Stomach (tissue), 8 donors: ENCODE measurements at regions not wholly inside any gene's neighbourhood (a gene's known extent, or its start where the extent isn't known, plus 50 kb on each side); places are given as distances from the start of the nearest gene placed in this dataset.

Experiments
- DNase-seq, 2 donors: peaks; one replicate each; pipeline versions ENCODE4 v3.0.0 to v3.0.0-alpha.2; 2013 to 2019
- H3K27ac ChIP-seq, 5 donors: fragments of 200-600 bp in 4 of 5; sonication (generic) in 4 of 5; one replicate each; pipeline ENCODE4 v1.5.1; 2013 to 2019; ENCODE audit warnings: mild to moderate bottlenecking in 1 of 5, moderate library complexity in 1 of 5
- H3K27me3 ChIP-seq, 3 donors: fragments of 200-600 bp; sonication (generic); one replicate each; pipeline ENCODE4 v1.5.1; 2017 to 2019; ENCODE audit warnings: mixed run types in 1 of 3
- H3K36me3 ChIP-seq, 4 donors: fragments of 200-600 bp; sonication (generic); 1 replicate in 3 of 4; 2 replicates in 1 of 4; pipeline ENCODE4 v1.5.1; 2016 to 2019
- H3K4me1 ChIP-seq, 4 donors: fragments of 200-600 bp; sonication (generic); one replicate each; pipeline ENCODE4 v1.5.1; 2016 to 2019
- H3K4me3 ChIP-seq, 4 donors: fragments of 200-600 bp; sonication (generic) in 3 of 4; one replicate each; pipeline ENCODE4 v1.5.1; 2016 to 2019; ENCODE audit warnings: mild to moderate bottlenecking in 1 of 4
- H3K9me3 ChIP-seq, 4 donors: fragments of 200-600 bp; sonication (generic); one replicate each; pipeline ENCODE4 v1.5.1; 2016 to 2019
- EP300 ChIP-seq: sonication (generic); formaldehyde crosslinking; IDR thresholded peaks from one replicate; pipeline ENCODE4 v1.6.1; 2017; ENCODE audit warnings: antibody characterized with exemption
- POLR2A ChIP-seq, 4 donors: fragments of 450-650 bp; IDR thresholded peaks; one replicate each; pipeline ENCODE4 v1.6.1; 2016; ENCODE audit warnings: antibody characterized with exemption in 4 of 4, control low read depth in 2 of 4, mild to moderate bottlenecking in 1 of 4, moderate library complexity in 1 of 4
- POLR2AphosphoS5 ChIP-seq, 3 donors: sonication (generic); formaldehyde crosslinking; IDR thresholded peaks; one replicate each; pipeline ENCODE4 v1.6.1; 2016; ENCODE audit warnings: antibody characterized with exemption in 3 of 3
- WGBS, 5 donors: extraction: QIAGEN DNeasy Blood & Tissue Kit in 3 of 5; methylation state at CpG; one replicate each; pipeline versions ENCODE4 v1.1.5 to v1.1.7; 2013 to 2018; 5-methylcytosine and 5-hydroxymethylcytosine counted together
- intact Hi-C: fragments of 100-400 bp; cut with DNase I; formaldehyde crosslinking; loops from one replicate; pipeline ENCODE4 v1.15.1; 2023; ENCODE audit warnings: low total_unique reads
- TF ChIP-seq, protein P1 (sequence below), 7 experiments: fragments of 450-650 bp in 4 of 7; fragments of 200-600 bp in 3 of 7; sonication (generic) in 3 of 7; IDR thresholded peaks; one replicate each; pipeline ENCODE4 v1.5.1; 2016 to 2019; ENCODE audit warnings: antibody characterized with exemption in 7 of 7, control low read depth in 2 of 7, mild to moderate bottlenecking in 1 of 7
- donor health status: healthy with polysubstance abuse.
- donor health status: Bipolar disorder and iron deficiency.
- donor health status: healthy.

GRCh38 chr18:74006143-74006542 is 141.5 kb downstream of the FBXO15 start:
- intact Hi-C loops, result no loop called here
- Histone ChIP-seq H3K27me3 (no peaks in the 10 kb centered on the region), H3K27ac (no peak overlapping the region), H3K4me1 (no peaks in the 10 kb centered on the region), H3K9me3 (peaks cover 0 to 2% (median 0%) of the 10 kb centered on the region in 4 donors), H3K36me3 (no peaks in the 10 kb centered on the region), H3K4me3 (no peak overlapping the region)
- WGBS, 5 donors, result 82 to 92% (median 89%) methylated on average over 8 of the region's 8 CpGs
- TF ChIP-seq EP300 (no peak), POLR2AphosphoS5 (IDR thresholded peaks at IDR 0.05) (no peak), POLR2A (IDR thresholded peaks at IDR 0.05) (no peak)
- TF ChIP-seq, protein P1, sequence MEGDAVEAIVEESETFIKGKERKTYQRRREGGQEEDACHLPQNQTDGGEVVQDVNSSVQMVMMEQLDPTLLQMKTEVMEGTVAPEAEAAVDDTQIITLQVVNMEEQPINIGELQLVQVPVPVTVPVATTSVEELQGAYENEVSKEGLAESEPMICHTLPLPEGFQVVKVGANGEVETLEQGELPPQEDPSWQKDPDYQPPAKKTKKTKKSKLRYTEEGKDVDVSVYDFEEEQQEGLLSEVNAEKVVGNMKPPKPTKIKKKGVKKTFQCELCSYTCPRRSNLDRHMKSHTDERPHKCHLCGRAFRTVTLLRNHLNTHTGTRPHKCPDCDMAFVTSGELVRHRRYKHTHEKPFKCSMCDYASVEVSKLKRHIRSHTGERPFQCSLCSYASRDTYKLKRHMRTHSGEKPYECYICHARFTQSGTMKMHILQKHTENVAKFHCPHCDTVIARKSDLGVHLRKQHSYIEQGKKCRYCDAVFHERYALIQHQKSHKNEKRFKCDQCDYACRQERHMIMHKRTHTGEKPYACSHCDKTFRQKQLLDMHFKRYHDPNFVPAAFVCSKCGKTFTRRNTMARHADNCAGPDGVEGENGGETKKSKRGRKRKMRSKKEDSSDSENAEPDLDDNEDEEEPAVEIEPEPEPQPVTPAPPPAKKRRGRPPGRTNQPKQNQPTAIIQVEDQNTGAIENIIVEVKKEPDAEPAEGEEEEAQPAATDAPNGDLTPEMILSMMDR (IDR thresholded peaks at IDR 0.05), result no peak
- DNase-seq, result no peak

DNA sequence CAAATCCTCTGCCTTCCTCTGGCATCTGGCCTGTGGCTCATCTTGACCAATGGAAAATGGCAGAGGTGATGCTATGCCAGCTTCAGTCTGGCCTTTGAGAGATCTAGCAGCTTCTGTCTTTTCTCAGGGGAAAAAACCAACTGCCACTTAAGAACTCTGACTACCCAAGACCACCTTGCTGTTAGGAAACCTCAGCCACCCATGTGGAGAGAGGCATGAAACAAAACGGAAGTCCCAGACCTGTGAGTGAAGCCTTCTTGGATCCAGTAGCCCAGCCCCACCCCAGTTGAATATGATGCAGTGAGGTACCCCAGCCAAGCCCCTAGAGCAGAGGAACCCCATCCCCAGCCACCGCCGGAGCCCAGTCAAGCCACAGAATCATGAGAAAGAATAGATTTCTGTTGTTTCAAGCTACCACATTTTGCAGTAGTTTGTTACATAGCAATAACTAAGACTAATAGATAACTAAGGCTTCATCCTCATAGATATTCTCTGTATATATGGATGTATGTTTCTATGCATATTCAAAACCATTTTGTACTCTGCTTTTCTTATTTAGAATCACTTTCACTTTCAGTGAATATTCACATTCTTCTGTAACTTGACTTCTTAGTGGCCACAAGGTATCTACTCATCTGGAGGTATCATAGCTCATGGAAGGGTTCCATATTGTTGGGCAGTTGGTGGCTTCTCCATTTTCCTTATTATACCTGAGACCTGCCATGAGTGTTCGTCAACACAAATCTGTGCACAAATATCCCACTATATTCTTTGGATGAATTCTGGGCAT is 142.1 kb downstream of the FBXO15 start:
- WGBS, 5 donors, result 66 to 86% (median 82%) methylated on average over 4 of the region's 4 CpGs
- TF ChIP-seq POLR2AphosphoS5 (IDR thresholded peaks at IDR 0.05) (no peak), POLR2A (IDR thresholded peaks at IDR 0.05) (no peak), EP300 (no peak)
- TF ChIP-seq, protein P1 (IDR thresholded peaks at IDR 0.05), result no peak
- DNase-seq, result no peak
- no peak overlapping the region for H3K27ac ChIP-seq
- H3K4me3 ChIP-seq, result no peak overlapping the region
- intact Hi-C loops, result no loop called here
- no peaks in the 10 kb centered on the region for H3K27me3 ChIP-seq
- no peaks in the 10 kb centered on the region for H3K36me3 ChIP-seq
- peaks cover 0 to 5% (median 0%) of the 10 kb centered on the region in 4 donors for H3K9me3 ChIP-seq
- H3K4me1 ChIP-seq, result no peaks in the 10 kb centered on the region

DNA sequence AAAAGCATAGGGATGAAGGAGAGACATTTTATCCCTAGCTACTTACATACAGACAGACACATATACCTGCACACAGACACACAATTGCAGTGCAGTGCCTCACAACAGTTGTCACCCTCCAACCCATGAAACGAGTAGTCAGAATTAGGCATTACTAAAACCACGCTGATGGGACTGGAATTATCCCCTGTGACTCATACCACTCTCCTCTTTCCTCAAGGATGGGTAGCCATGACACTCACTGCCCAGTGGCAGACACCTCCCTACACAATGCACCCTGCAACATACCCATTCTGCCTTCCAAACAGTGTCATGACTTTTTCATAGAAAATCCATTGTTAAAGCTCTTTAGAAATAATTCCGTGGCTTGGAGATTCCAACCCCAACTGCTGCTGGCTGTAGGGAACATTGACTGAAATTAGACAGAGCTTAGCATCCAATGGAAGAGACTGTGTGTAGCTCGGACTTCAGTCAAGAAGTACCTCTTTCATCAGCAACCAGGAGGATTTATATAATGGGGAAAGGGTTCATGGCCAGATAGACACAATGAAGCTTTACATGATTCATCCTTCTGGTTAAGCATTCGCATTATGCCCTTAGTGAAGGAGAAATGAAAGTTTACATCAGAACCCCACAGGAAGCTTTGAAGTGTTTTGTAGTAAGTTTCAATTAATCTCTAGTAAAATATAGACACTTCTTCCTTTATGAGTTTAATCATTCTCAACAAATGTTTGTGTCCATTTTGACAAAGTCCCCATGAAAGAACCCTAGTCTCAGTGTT is 155.2 kb downstream of the FBXO15 start:
- no peaks in the 10 kb centered on the region for H3K9me3 ChIP-seq
- WGBS, 5 donors, result 70 to 82% (median 71%) methylated on average over 5 of the region's 5 CpGs
- no peak for DNase-seq
- H3K36me3 ChIP-seq, result no peaks in the 10 kb centered on the region
- no peak overlapping the region for H3K27ac ChIP-seq
- intact Hi-C loops, result no loop called here
- H3K27me3 ChIP-seq, result peaks cover 0 to 4% (median 0%) of the 10 kb centered on the region in 3 donors
- no peak overlapping the region for H3K4me3 ChIP-seq
- TF ChIP-seq POLR2A (IDR thresholded peaks at IDR 0.05) (no peak), POLR2AphosphoS5 (IDR thresholded peaks at IDR 0.05) (no peak), EP300 (no peak)
- TF ChIP-seq, protein P1 (IDR thresholded peaks at IDR 0.05), result no peak
- no peaks in the 10 kb centered on the region for H3K4me1 ChIP-seq

- 40 to 64% (median 48%) methylated on average over 2 of the region's 2 CpGs for WGBS, 5 donors
- peaks cover 0 to 4% (median 0%) of the 10 kb centered on the region in 3 donors for H3K27me3 ChIP-seq
- no peak overlapping the region for H3K27ac ChIP-seq
- H3K9me3 ChIP-seq, result no peaks in the 10 kb centered on the region
- H3K4me1 ChIP-seq, result no peaks in the 10 kb centered on the region
- intact Hi-C loops, result no loop called here
- no peak overlapping the region for H3K4me3 ChIP-seq
- DNase-seq, result no peak
- TF ChIP-seq POLR2A (IDR thresholded peaks at IDR 0.05) (no peak), POLR2AphosphoS5 (IDR thresholded peaks at IDR 0.05) (no peak), EP300 (no peak)
- TF ChIP-seq, protein P1 (IDR thresholded peaks at IDR 0.05), result no peak
- no peaks in the 10 kb centered on the region for H3K36me3 ChIP-seq
Measured at GRCh38 chr18:73991570-73991969, 156.1 kb downstream of the FBXO15 start.
